Neural cell (in vitro differentiated cells): ENCODE measurements at regions not wholly inside any gene's neighbourhood (a gene's known extent, or its start where the extent isn't known, plus 50 kb on each side); places are given as distances from the start of the nearest gene placed in this dataset.

Experiments used
- CTCF ChIP-seq: fragments of 450-650 bp; IDR thresholded peaks from 2 replicates; pipeline ENCODE4 v1.5.1; 2014; ENCODE audit warnings: antibody characterized with exemption, mild to moderate bottlenecking, moderate library complexity; ENCODE audit not compliant: poor library complexity, severe bottlenecking
- EZH2 ChIP-seq: fragments of 200-600, 300-800 bp; shearing (Covaris generic), sonication (generic); IDR thresholded peaks from 2 replicates; pipeline ENCODE4 v1.6.1; 2014; ENCODE audit warnings: antibody characterized with exemption, low read length, borderline replicate concordance, mild to moderate bottlenecking; ENCODE audit not compliant: insufficient read depth, poor library complexity, severe bottlenecking
- TAF1 ChIP-seq: IDR thresholded peaks from 2 replicates; pipeline ENCODE4 v1.6.1; 2012; ENCODE audit warnings: low read depth

GRCh38 chr6:78460711-78461110 lies 406.6 kb upstream of the IRAK1BP1 start:
- TF ChIP-seq CTCF (no peak), TAF1 (no peak), EZH2 (no peak)
